MM.1S (cell line): ENCODE measurements at regions not wholly inside any gene's neighbourhood (a gene's known extent, or its start where the extent isn't known, plus 50 kb on each side); places are given as distances from the start of the nearest gene placed in this dataset.

Experiments used
- EZH2 ChIP-seq: fragments of 300-600 bp; sonication (generic); optimal IDR thresholded peaks from 2 replicates; pipeline ENCODE3; 2017; ENCODE audit warnings: low read depth, mild to moderate bottlenecking, antibody characterized with exemption, low read length, mixed read lengths
- TF ChIP-seq, protein P1 (sequence below): fragments of 300-600 bp; sonication (generic); IDR thresholded peaks from 2 replicates; pipeline ENCODE4 v1.5.1; 2016; ENCODE audit warnings: antibody characterized with exemption, low read length, mixed read lengths

DNA sequence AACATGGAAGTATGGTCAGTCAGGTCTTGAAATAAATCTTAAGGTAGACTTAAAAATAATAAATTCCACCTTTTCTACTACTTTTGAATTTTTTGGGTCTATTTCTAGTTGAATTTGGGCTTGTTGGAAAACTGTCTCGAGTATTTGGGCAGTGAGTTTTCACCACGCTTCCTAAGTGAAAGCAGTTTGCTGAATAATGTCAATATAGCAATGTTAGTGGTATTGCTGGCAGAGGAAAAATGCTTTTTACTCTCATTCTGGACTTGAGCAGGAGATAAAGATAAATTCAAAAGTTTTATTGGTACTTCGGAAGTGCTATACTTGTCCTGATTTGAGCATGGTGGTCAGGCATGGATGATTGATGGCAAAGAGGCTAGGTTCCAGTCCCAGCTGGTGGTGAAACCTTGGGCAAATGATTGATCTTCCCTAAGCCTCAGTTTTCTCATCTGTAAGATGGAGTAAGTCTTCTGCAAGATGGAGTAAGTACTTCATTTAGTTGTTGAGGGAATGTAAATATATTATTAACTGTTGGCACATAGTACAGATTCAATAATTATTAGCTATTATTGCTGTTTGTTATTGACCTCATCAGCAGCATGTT is 503.5 kb upstream of the ZEB2 start:
- TF ChIP-seq EZH2, result no peak
- TF ChIP-seq, protein P1, sequence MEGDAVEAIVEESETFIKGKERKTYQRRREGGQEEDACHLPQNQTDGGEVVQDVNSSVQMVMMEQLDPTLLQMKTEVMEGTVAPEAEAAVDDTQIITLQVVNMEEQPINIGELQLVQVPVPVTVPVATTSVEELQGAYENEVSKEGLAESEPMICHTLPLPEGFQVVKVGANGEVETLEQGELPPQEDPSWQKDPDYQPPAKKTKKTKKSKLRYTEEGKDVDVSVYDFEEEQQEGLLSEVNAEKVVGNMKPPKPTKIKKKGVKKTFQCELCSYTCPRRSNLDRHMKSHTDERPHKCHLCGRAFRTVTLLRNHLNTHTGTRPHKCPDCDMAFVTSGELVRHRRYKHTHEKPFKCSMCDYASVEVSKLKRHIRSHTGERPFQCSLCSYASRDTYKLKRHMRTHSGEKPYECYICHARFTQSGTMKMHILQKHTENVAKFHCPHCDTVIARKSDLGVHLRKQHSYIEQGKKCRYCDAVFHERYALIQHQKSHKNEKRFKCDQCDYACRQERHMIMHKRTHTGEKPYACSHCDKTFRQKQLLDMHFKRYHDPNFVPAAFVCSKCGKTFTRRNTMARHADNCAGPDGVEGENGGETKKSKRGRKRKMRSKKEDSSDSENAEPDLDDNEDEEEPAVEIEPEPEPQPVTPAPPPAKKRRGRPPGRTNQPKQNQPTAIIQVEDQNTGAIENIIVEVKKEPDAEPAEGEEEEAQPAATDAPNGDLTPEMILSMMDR, result no peak
